HCT116 (cell line): ENCODE measurements at regions not wholly inside any gene's neighbourhood (a gene's known extent, or its start where the extent isn't known, plus 50 kb on each side); places are given as distances from the start of the nearest gene placed in this dataset.

Experiments used
- ATAC-seq: fragments of 200-7000 bp; cut with Tn5 transposase; 2 replicates; pipeline ENCODE4 v1.9.1; 2020; ENCODE audit warnings: mild to moderate bottlenecking, moderate library complexity
- BruUV-seq: library from RNA; stranded (reverse); fragments of 400-500 nt; replicated peaks from 2 replicates; lab custom pipeline; 2021; lab: Mats Ljungman, UMichigan
- CTCF ChIA-PET: fragments of 300-600 bp; sonication (Branson Sonifier 250); formaldehyde crosslinking; loops from one replicate; lab custom pipeline; 2021; ENCODE audit warnings: antibody characterized with exemption; lab: Charles Lee
- POLR2A ChIA-PET: fragments of 300-600, 350-600 bp; sonication (Branson Sonifier 250); formaldehyde crosslinking; loops from one replicate; lab custom pipeline; 2021; ENCODE audit warnings: antibody characterized with exemption; lab: Charles Lee
- RAD21 ChIA-PET, 2 experiments: fragments of 300-600 bp; sonication (Branson Sonifier 250); formaldehyde crosslinking; loops; one replicate each; lab custom pipeline; 2023; ENCODE audit warnings: low total read pairs in 2 of 2; ENCODE audit not compliant: uncharacterized antibody in 2 of 2, unreplicated experiment in 2 of 2, low non-redundant PET in 1 of 2; lab: Charles Lee
- DNase-seq: peaks from one replicate; pipeline ENCODE4 v3.0.0-alpha.2; 2010; ENCODE audit warnings: low read depth, low spot score
- H2AFZ ChIP-seq: fragments of 200-600 bp; shearing (Covaris generic), sonication (generic); 2 replicates; pipeline ENCODE4 v1.6.1; 2017; ENCODE audit warnings: low read depth, mixed run types, mixed read lengths, antibody characterized with exemption, low read length; ENCODE audit not compliant: poor library complexity, severe bottlenecking
- H3K27ac ChIP-seq: 2 replicates; pipeline ENCODE4 v1.5.1; 2012; ENCODE audit warnings: low read depth, low read length
- H3K27me3 ChIP-seq: fragments of 200-600 bp; sonication (generic); 2 replicates; pipeline ENCODE4 v1.6.1; 2016; ENCODE audit warnings: mixed run types, low read length, mixed read lengths; ENCODE audit not compliant: insufficient read depth
- H3K36me3 ChIP-seq, 2 experiments: fragments of 200-500 bp in 1 of 2; fragments of 200-600 bp in 1 of 2; sonication (Bioruptor generic) in 1 of 2; sonication (generic) in 1 of 2; 2 replicates each; pipeline versions ENCODE4 v1.5.1 to v1.6.1; 2014 to 2016; ENCODE audit warnings: low read length in 2 of 2, inconsistent platforms in 1 of 2, mixed read lengths in 1 of 2, mixed run types in 1 of 2; ENCODE audit not compliant: insufficient read depth in 2 of 2, control insufficient read depth in 1 of 2
- H3K4me1 ChIP-seq, 2 experiments: fragments of 200-600 bp in 1 of 2; sonication (generic) in 1 of 2; 2 replicates each; pipeline versions ENCODE4 v1.5.1 to v1.6.1; 2012 to 2017; ENCODE audit warnings: low read length in 2 of 2, inconsistent platforms in 1 of 2, mild to moderate bottlenecking in 1 of 2, mixed read lengths in 1 of 2, mixed run types in 1 of 2, moderate library complexity in 1 of 2; ENCODE audit not compliant: insufficient read depth in 2 of 2, control insufficient read depth in 1 of 2
- H3K4me2 ChIP-seq: fragments of 200-600 bp; sonication (generic); 2 replicates; pipeline ENCODE4 v1.6.1; 2017; ENCODE audit warnings: mixed run types, low read length, mixed read lengths
- H3K4me3 ChIP-seq, 2 experiments: fragments of 200-600 bp in 1 of 2; sonication (generic) in 1 of 2; replicated peaks in 1 of 2; 2 replicates each; pipeline ENCODE4 v1.5.1; 2011 to 2016; ENCODE audit warnings: low read length in 2 of 2, control low read depth in 1 of 2, low read depth in 1 of 2, mild to moderate bottlenecking in 1 of 2, mixed read lengths in 1 of 2, mixed run types in 1 of 2
- H3K79me2 ChIP-seq: fragments of 200-600 bp; sonication (generic); 2 replicates; pipeline ENCODE4 v1.6.1; 2017; ENCODE audit warnings: mild to moderate bottlenecking, mixed run types, low read length, moderate library complexity, mixed read lengths; ENCODE audit not compliant: insufficient read depth
- H3K9ac ChIP-seq: fragments of 200-600 bp; sonication (generic); 2 replicates; pipeline ENCODE4 v1.6.1; 2016; ENCODE audit warnings: low read length, mixed read lengths
- H3K9me2 ChIP-seq: fragments of 200-600 bp; sonication (generic), shearing (Covaris generic); 2 replicates; pipeline ENCODE4 v1.6.1; 2017; ENCODE audit warnings: mixed run types, mild to moderate bottlenecking, moderate library complexity; ENCODE audit not compliant: insufficient read depth
- H3K9me3 ChIP-seq, 2 experiments: fragments of 200-500 bp in 1 of 2; fragments of 200-600 bp in 1 of 2; sonication (Bioruptor generic) in 1 of 2; sonication (generic) in 1 of 2; 2 replicates each; pipeline ENCODE4 v1.6.1; 2014 to 2017; ENCODE audit warnings: low read length in 2 of 2, mixed read lengths in 2 of 2, inconsistent platforms in 1 of 2, low read depth in 1 of 2, mild to moderate bottlenecking in 1 of 2, mixed run types in 1 of 2, moderate library complexity in 1 of 2; ENCODE audit not compliant: control insufficient read depth in 1 of 2, insufficient read depth in 1 of 2
- H4K20me1 ChIP-seq: fragments of 200-600 bp; sonication (generic), shearing (Covaris generic); 2 replicates; pipeline ENCODE4 v1.6.1; 2017; ENCODE audit warnings: mixed run types, mild to moderate bottlenecking, moderate library complexity; ENCODE audit not compliant: insufficient read depth
- CEBPB ChIP-seq: IDR thresholded peaks from 2 replicates; pipeline ENCODE4 v1.6.1; 2012; ENCODE audit warnings: low read depth
- EGR1 ChIP-seq: IDR thresholded peaks from 2 replicates; pipeline ENCODE4 v1.6.1; 2012; ENCODE audit warnings: low read depth
- ELF1 ChIP-seq: IDR thresholded peaks from 2 replicates; pipeline ENCODE4 v1.6.1; 2012; ENCODE audit warnings: low read depth, borderline replicate concordance
- EZH2 ChIP-seq: fragments of 200-600 bp; sonication (generic); IDR thresholded peaks from 2 replicates; pipeline ENCODE4 v1.6.1; 2017; ENCODE audit warnings: antibody characterized with exemption, mixed run types
- FOSL1 ChIP-seq: IDR thresholded peaks from 2 replicates; pipeline ENCODE4 v1.6.1; 2012; ENCODE audit warnings: low read depth
- JUND ChIP-seq: IDR thresholded peaks from 2 replicates; pipeline ENCODE4 v1.6.1; 2012
- MAX ChIP-seq: IDR thresholded peaks from 2 replicates; pipeline ENCODE4 v1.6.1; 2012
- POLR2AphosphoS5 ChIP-seq: IDR thresholded peaks from 2 replicates; pipeline ENCODE4 v1.6.1; 2011; ENCODE audit warnings: mild to moderate bottlenecking, low read depth, low read length, moderate library complexity
- RAD21 ChIP-seq: IDR thresholded peaks from 2 replicates; pipeline ENCODE4 v1.6.1; 2012; ENCODE audit warnings: low read depth, mild to moderate bottlenecking
- SRF ChIP-seq: IDR thresholded peaks from 2 replicates; pipeline ENCODE4 v1.6.1; 2012; ENCODE audit warnings: low read depth
- YY1 ChIP-seq: IDR thresholded peaks from 2 replicates; pipeline ENCODE4 v1.6.1; 2011; ENCODE audit warnings: low read length, low read depth, moderate library complexity, mild to moderate bottlenecking; ENCODE audit not compliant: insufficient replicate concordance; ENCODE audit errors: extremely low read depth
- ZBTB33 ChIP-seq: IDR thresholded peaks from 2 replicates; pipeline ENCODE4 v1.6.1; 2011; ENCODE audit warnings: mild to moderate bottlenecking, low read length, moderate library complexity; ENCODE audit not compliant: insufficient replicate concordance; ENCODE audit errors: extremely low read depth
- intact Hi-C: fragments of 100-400 bp; cut with micrococcal nuclease; formaldehyde crosslinking; loops from 2 replicates; pipeline ENCODE4 v1.10.0; 2022

DNA sequence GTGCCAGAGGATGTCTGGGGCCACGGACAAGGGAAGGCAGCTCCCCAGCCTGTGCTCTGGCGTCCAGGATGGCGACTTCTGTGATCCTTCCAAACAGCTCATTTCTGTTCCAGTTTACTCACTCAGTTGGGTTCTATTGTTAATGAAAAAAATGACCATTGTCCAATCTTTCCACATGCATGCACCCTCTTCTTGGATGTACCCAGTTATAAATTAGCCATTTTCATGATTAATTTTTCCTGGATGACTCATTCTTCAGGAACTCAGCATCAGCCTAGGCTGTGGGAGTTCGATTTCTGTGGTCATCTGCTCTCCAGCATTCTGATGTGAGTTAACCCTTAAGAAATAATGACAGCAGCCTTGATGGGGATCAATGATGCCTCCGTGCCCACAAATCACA is 926.8 kb downstream of the BCL11B start:
- no peaks in the 10 kb centered on the region for H3K36me3 ChIP-seq
- TF ChIP-seq CEBPB: no peak
- no peak for TF ChIP-seq JUND
- TF ChIP-seq RAD21: no peak
- TF ChIP-seq EZH2: no peak
- TF ChIP-seq ZBTB33: no peak
- TF ChIP-seq FOSL1: no peak
- no peak for TF ChIP-seq MAX
- TF ChIP-seq ELF1: no peak
- no peak for TF ChIP-seq SRF
- TF ChIP-seq EGR1: no peak
- no peak for TF ChIP-seq YY1
- no peak for TF ChIP-seq POLR2AphosphoS5
- no peaks in the 10 kb centered on the region for H4K20me1 ChIP-seq
- ChIA-PET POLR2A (no interaction called here), RAD21 (no interaction called here), CTCF (no interaction called here)
- no peak overlapping the region for H2AFZ ChIP-seq
- no peak overlapping the region for H3K9ac ChIP-seq
- intact Hi-C loops: no loop called here
- no peaks in the 10 kb centered on the region for H3K27me3 ChIP-seq
- no peak overlapping the region for H3K4me3 ChIP-seq
- H3K4me2 ChIP-seq: no peak overlapping the region
- H3K79me2 ChIP-seq: no peaks in the 10 kb centered on the region
- no TSS peak for BruUV-seq
- DNase-seq (no peak), ATAC-seq (no peak)
- no peaks in the 10 kb centered on the region for H3K4me1 ChIP-seq
- no peak overlapping the region for H3K27ac ChIP-seq
- H3K9me2 ChIP-seq: no peaks in the 10 kb centered on the region
- no peaks in the 10 kb centered on the region; a peak in 2 of 4 replicates for H3K9me3 ChIP-seq
